Keratinocyte (primary cell): ENCODE measurements at regions not wholly inside any gene's neighbourhood (a gene's known extent, or its start where the extent isn't known, plus 50 kb on each side); places are given as distances from the start of the nearest gene placed in this dataset.
"Not testable (repeated sequence)": the region's sequence is repeated elsewhere in the genome, so short reads cannot be mapped to it uniquely, and the experiment has no call there.

Experiments
- DNase-seq: peaks from one replicate; pipeline ENCODE4 v3.0.0-alpha.2; 2011; ENCODE audit warnings: low read depth, missing footprints, low spot score
- FAIRE-seq: peaks from 2 replicates; lab custom pipeline; 2011; peaks lifted over from hg19 to GRCh38; lab: Jason Lieb, UNC
- H2AFZ ChIP-seq: 2 replicates; pipeline ENCODE4 v1.6.0; 2012; ENCODE audit warnings: low read length, control low read depth, inconsistent platforms; ENCODE audit not compliant: control insufficient read depth
- H3K27ac ChIP-seq: 2 replicates; pipeline ENCODE4 v1.5.1; 2011; ENCODE audit warnings: low read length; ENCODE audit not compliant: control insufficient read depth, insufficient read depth
- H3K27me3 ChIP-seq: 3 replicates; pipeline ENCODE4 v1.6.0; 2011; ENCODE audit warnings: low read length; ENCODE audit not compliant: control insufficient read depth, insufficient read depth; ENCODE audit errors: extremely low read depth
- H3K36me3 ChIP-seq, 2 experiments: 2 replicates in 1 of 2; 3 replicates in 1 of 2; pipeline ENCODE4 v1.5.1; 2011; ENCODE audit warnings: low read length in 2 of 2, mild to moderate bottlenecking in 1 of 2; ENCODE audit not compliant: control insufficient read depth in 2 of 2, insufficient read depth in 2 of 2; ENCODE audit errors: extremely low read depth in 1 of 2
- H3K4me1 ChIP-seq: 3 replicates; pipeline ENCODE4 v1.5.1; 2011; ENCODE audit warnings: low read length; ENCODE audit not compliant: control insufficient read depth, insufficient read depth; ENCODE audit errors: extremely low read depth
- H3K4me2 ChIP-seq: 3 replicates; pipeline ENCODE4 v1.6.0; 2011; ENCODE audit warnings: low read depth, low read length; ENCODE audit not compliant: control insufficient read depth, insufficient read depth; ENCODE audit errors: extremely low read depth
- H3K4me3 ChIP-seq, 3 experiments: fragments of 200-600 bp in 1 of 3; sonication (generic) in 1 of 3; 2 replicates in 2 of 3; 3 replicates in 1 of 3; pipeline ENCODE4 v1.5.1; 2011 to 2016; ENCODE audit warnings: low read length in 3 of 3, mild to moderate bottlenecking in 3 of 3, control low read depth in 2 of 3, inconsistent platforms in 1 of 3, low read depth in 1 of 3, mixed read lengths in 1 of 3, mixed run types in 1 of 3, moderate library complexity in 1 of 3; ENCODE audit not compliant: control insufficient read depth in 2 of 3, insufficient read depth in 2 of 3; ENCODE audit errors: extremely low read depth in 1 of 3
- H3K79me2 ChIP-seq: 2 replicates; pipeline ENCODE4 v1.6.0; 2012; ENCODE audit warnings: low read length; ENCODE audit not compliant: control insufficient read depth, insufficient read depth
- H3K9ac ChIP-seq: 3 replicates; pipeline ENCODE4 v1.6.0; 2011; ENCODE audit warnings: low read length; ENCODE audit not compliant: control insufficient read depth, insufficient read depth; ENCODE audit errors: extremely low read depth
- H3K9me1 ChIP-seq: 3 replicates; pipeline ENCODE4 v1.6.0; 2011; ENCODE audit warnings: low read length; ENCODE audit not compliant: control insufficient read depth, insufficient read depth; ENCODE audit errors: extremely low read depth
- H3K9me3 ChIP-seq: 2 replicates; pipeline ENCODE4 v1.5.1; 2012; ENCODE audit warnings: low read depth, low read length; ENCODE audit not compliant: control insufficient read depth
- H4K20me1 ChIP-seq: 3 replicates; pipeline ENCODE4 v1.6.0; 2011; ENCODE audit warnings: low read length; ENCODE audit not compliant: control insufficient read depth, insufficient read depth; ENCODE audit errors: extremely low read depth
- EZH2 ChIP-seq: IDR thresholded peaks from one replicate; pipeline ENCODE4 v1.6.1; 2012; ENCODE audit warnings: inconsistent platforms, mild to moderate bottlenecking, low read length, moderate library complexity
- dilution Hi-C: fragments of 300-500 bp; cut with MboI; formaldehyde crosslinking; loops from one replicate; pipeline ENCODE4 v1.7.0; 2020; ENCODE audit warnings: low sequenced_read_pairs; ENCODE audit not compliant: extremely low pct_ligation_motif_present
- TF ChIP-seq, protein P1 (sequence below), 3 experiments: IDR thresholded peaks in 1 of 3; conservative IDR thresholded peaks in 1 of 3; optimal IDR thresholded peaks in 1 of 3; 2 replicates in 2 of 3; 3 replicates in 1 of 3; pipeline versions ENCODE3 to v1.5.1; 2011; ENCODE audit warnings: low read length in 3 of 3, mild to moderate bottlenecking in 3 of 3, moderate library complexity in 2 of 3, control low read depth in 1 of 3, inconsistent platforms in 1 of 3; ENCODE audit not compliant: insufficient read depth in 2 of 3; ENCODE audit errors: extremely low read depth in 1 of 3

DNA sequence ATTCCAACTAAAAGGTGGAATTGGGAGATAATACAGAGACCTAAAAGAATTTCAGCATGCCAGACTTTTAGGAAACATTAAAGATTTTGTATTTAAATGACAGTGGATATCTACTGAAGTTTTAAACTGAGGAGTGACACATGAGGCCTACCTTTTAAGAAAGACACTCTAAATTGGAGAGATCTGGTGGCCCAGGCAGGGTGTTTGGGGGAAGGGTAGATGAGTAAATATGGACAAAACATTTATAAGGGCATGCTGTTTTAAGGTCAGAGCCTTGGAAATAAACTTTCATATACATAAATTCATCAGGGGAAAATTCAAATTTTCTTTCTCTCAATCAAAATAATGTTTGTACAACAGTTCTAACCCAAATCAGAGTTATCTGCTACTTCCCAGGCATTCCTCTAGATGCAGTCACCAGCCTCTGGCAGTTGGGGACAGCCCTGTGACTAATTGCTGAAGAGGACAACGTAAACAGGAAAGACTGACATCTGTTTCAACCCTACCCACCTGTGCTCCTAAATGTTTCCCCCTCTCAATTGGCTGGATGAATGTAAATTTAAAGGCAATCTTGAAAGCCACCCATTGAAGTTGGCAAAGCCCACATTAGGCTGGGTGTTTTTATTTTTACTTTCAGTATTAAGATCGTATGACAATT, 1646.9 kb upstream of the ADGRL3 start:
- dilution Hi-C loops = no loop called here
- Histone ChIP-seq H3K79me2 (no peaks in the 10 kb centered on the region), H3K4me3 (no peak overlapping the region), H3K9me3 (no peaks in the 10 kb centered on the region), H3K9me1 (no peaks in the 10 kb centered on the region), H2AFZ (peak overlapping the region; percentile 37), H3K27me3 (no peaks in the 10 kb centered on the region), H3K9ac (no peak overlapping the region), H3K27ac (no peak overlapping the region), H3K36me3 (no peaks in the 10 kb centered on the region), H3K4me2 (peak overlapping the region; percentile 70), H3K4me1 (peaks cover 4% of the 10 kb centered on the region), H4K20me1 (no peaks in the 10 kb centered on the region)
- FAIRE-seq (no peak), DNase-seq (no peak)
- TF ChIP-seq EZH2 = no peak
- TF ChIP-seq, protein P1, sequence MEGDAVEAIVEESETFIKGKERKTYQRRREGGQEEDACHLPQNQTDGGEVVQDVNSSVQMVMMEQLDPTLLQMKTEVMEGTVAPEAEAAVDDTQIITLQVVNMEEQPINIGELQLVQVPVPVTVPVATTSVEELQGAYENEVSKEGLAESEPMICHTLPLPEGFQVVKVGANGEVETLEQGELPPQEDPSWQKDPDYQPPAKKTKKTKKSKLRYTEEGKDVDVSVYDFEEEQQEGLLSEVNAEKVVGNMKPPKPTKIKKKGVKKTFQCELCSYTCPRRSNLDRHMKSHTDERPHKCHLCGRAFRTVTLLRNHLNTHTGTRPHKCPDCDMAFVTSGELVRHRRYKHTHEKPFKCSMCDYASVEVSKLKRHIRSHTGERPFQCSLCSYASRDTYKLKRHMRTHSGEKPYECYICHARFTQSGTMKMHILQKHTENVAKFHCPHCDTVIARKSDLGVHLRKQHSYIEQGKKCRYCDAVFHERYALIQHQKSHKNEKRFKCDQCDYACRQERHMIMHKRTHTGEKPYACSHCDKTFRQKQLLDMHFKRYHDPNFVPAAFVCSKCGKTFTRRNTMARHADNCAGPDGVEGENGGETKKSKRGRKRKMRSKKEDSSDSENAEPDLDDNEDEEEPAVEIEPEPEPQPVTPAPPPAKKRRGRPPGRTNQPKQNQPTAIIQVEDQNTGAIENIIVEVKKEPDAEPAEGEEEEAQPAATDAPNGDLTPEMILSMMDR (optimal IDR thresholded peaks at IDR 0.05 in 1 of 3, IDR thresholded peaks at IDR 0.05 in 1 of 3, conservative IDR thresholded peaks at IDR 0.05 in 1 of 3; ENCODE audit: extremely low read depth in 1 of 3, insufficient read depth in 2 of 3, low read length in 3 of 3) = no peak

DNA sequence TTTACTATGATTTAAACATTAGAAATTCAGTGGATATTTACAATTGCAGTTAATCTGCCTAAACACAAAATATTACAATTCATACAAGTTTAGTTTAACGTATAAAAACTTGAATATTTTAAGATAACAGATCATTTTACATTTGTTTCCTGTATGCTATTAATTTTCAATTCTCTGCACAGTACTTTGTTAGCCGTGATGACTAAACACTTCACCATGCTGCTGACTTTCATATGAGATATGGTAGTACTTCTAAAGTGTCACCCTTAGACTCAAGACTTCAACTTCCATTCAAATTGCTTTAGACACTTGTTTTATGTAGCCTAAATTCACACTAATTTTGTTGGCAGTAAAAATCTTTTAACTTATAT, 1646.4 kb upstream of the ADGRL3 start:
- Histone ChIP-seq H3K9ac (no peak overlapping the region), H3K27me3 (no peaks in the 10 kb centered on the region), H3K9me3 (no peaks in the 10 kb centered on the region), H2AFZ (no peak overlapping the region), H3K36me3 (no peaks in the 10 kb centered on the region), H4K20me1 (no peaks in the 10 kb centered on the region), H3K4me1 (peaks cover 4% of the 10 kb centered on the region), H3K27ac (no peak overlapping the region), H3K9me1 (no peaks in the 10 kb centered on the region), H3K4me2 (peak overlapping the region; percentile 70), H3K79me2 (no peaks in the 10 kb centered on the region), H3K4me3 (no peak overlapping the region)
- dilution Hi-C loops = no loop called here
- no peak for DNase-seq
- no peak for FAIRE-seq
- no peak for TF ChIP-seq EZH2
- TF ChIP-seq, protein P1 (optimal IDR thresholded peaks at IDR 0.05 in 1 of 3, IDR thresholded peaks at IDR 0.05 in 1 of 3, conservative IDR thresholded peaks at IDR 0.05 in 1 of 3; ENCODE audit: extremely low read depth in 1 of 3, insufficient read depth in 2 of 3, low read length in 3 of 3) = no peak

DNA sequence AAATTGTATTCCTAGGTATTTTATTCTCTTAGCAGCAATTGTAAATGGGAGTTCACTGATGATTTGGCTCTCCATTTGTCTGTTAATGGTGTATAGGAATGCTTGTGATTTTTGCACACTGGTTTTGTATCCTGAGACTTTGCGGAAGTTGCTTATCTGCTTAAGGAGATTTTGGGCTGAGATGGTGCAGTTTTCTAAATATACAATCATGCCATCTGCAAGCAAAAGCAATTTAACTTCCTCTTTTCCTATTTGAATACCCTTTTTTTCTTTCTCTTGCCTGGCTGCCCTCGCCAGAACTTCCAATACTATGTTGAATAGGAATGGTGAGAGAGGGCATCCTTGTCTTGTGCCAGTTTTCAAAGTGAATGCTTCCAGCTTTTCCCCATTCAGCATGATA, 1643.9 kb upstream of the ADGRL3 start:
- H3K9me1 ChIP-seq, H3K4me2 ChIP-seq, H3K4me1 ChIP-seq, H3K4me3 ChIP-seq, DNase-seq, H4K20me1 ChIP-seq, H3K36me3 ChIP-seq, H3K9me3 ChIP-seq, H3K27ac ChIP-seq, H3K9ac ChIP-seq, H3K27me3 ChIP-seq, FAIRE-seq, H3K79me2 ChIP-seq, H2AFZ ChIP-seq, dilution Hi-C loops: not testable (repeated sequence)

DNA sequence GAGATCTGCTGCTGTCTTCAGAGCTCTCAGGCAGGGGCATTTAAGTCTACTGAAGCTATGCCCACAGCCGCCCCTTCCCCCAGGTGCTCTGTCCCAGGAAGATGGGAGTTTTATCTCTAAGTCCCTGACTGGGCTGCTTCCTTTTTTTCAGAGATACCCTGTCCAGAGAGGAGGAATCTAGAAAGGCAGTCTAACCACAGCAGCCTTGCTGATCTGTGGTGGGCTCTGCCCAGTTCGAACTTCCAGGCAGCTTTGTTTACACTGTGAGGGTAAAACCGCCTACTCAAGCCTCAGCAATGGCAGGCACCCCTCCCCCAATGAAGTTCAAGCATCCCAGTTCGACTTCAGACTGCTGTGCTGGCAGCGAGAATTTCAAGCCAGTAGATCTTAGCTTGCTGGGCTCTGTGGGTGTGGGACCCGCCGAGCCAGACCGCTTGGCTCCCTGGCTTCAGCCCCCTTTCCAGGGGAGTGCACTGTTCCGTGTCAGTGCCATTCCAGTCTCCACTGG, 1639.9 kb upstream of the ADGRL3 start:
- H3K79me2 ChIP-seq, H3K36me3 ChIP-seq, H3K27ac ChIP-seq, DNase-seq, H3K9ac ChIP-seq, dilution Hi-C loops, H3K4me2 ChIP-seq, H4K20me1 ChIP-seq, H3K4me1 ChIP-seq, H2AFZ ChIP-seq, H3K9me3 ChIP-seq, H3K27me3 ChIP-seq, FAIRE-seq, H3K4me3 ChIP-seq, H3K9me1 ChIP-seq: not testable (repeated sequence)
